Loucy (cell line): ENCODE measurements at regions not wholly inside any gene's neighbourhood (a gene's known extent, or its start where the extent isn't known, plus 50 kb on each side); places are given as distances from the start of the nearest gene placed in this dataset.

Experiments
- EZH2phosphoT487 ChIP-seq: fragments of 200-600 bp; IDR thresholded peaks from 2 replicates; pipeline ENCODE4 v1.6.1; 2018; ENCODE audit warnings: antibody characterized with exemption, mild to moderate bottlenecking, moderate library complexity, borderline replicate concordance
- TF ChIP-seq, protein P1 (sequence below): fragments of 200-600 bp; sonication (generic); conservative IDR thresholded peaks from 2 replicates; pipeline ENCODE4 v1.5.1; 2014; ENCODE audit warnings: mild to moderate bottlenecking, antibody characterized with exemption, low read length

DNA sequence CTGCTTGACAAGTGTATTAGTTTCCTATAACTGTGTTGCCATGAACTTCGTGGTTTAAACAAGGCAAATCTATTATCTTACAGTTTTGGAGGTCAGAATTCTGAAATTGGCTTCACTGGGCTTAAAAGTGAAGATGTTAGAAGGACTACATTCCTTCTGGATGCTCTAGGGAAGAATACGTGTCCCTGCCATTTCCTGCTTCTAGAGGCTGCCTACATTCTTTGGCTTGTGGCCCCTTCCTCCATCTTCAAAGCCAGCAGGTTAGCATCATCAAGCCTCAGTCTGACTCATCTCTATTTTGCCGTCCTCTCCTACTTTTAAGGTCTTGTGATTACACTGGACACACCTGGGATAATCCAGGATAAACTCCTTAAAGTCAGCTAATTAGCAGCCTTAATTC, 327.7 kb downstream of the SATB1 start:
- TF ChIP-seq, protein P1, sequence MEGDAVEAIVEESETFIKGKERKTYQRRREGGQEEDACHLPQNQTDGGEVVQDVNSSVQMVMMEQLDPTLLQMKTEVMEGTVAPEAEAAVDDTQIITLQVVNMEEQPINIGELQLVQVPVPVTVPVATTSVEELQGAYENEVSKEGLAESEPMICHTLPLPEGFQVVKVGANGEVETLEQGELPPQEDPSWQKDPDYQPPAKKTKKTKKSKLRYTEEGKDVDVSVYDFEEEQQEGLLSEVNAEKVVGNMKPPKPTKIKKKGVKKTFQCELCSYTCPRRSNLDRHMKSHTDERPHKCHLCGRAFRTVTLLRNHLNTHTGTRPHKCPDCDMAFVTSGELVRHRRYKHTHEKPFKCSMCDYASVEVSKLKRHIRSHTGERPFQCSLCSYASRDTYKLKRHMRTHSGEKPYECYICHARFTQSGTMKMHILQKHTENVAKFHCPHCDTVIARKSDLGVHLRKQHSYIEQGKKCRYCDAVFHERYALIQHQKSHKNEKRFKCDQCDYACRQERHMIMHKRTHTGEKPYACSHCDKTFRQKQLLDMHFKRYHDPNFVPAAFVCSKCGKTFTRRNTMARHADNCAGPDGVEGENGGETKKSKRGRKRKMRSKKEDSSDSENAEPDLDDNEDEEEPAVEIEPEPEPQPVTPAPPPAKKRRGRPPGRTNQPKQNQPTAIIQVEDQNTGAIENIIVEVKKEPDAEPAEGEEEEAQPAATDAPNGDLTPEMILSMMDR = no peak
- TF ChIP-seq EZH2phosphoT487 = no peak
